Trophoblast cell (in vitro differentiated cells and primary cell): ENCODE measurements at regions not wholly inside any gene's neighbourhood (a gene's known extent, or its start where the extent isn't known, plus 50 kb on each side); places are given as distances from the start of the nearest gene placed in this dataset.

Experiments
- DNase-seq, 2 donors: peaks; one replicate each; pipeline ENCODE4 v3.0.0-alpha.2; 2016
- H2AFZ ChIP-seq: 2 replicates; pipeline ENCODE4 v1.6.1; 2013; ENCODE audit warnings: low read length, moderate library complexity, mild to moderate bottlenecking; ENCODE audit not compliant: insufficient read depth, poor library complexity
- H2AK5ac ChIP-seq: 2 replicates; pipeline ENCODE4 v1.6.1; 2013; ENCODE audit warnings: mild to moderate bottlenecking, low read length
- H2BK120ac ChIP-seq: 2 replicates; pipeline ENCODE4 v1.6.1; 2013; ENCODE audit warnings: low read length, mild to moderate bottlenecking, moderate library complexity; ENCODE audit not compliant: insufficient read depth, poor library complexity
- H2BK12ac ChIP-seq: 2 replicates; pipeline ENCODE4 v1.6.1; 2013; ENCODE audit warnings: mild to moderate bottlenecking, low read length, moderate library complexity
- H2BK5ac ChIP-seq: 2 replicates; pipeline ENCODE4 v1.6.1; 2013; ENCODE audit warnings: low read length, low read depth, moderate library complexity, mild to moderate bottlenecking; ENCODE audit not compliant: poor library complexity
- H3K14ac ChIP-seq: 2 replicates; pipeline ENCODE4 v1.6.1; 2013; ENCODE audit warnings: mild to moderate bottlenecking, low read length
- H3K18ac ChIP-seq: 2 replicates; pipeline ENCODE4 v1.6.1; 2013; ENCODE audit warnings: mild to moderate bottlenecking, low read length
- H3K23ac ChIP-seq: 2 replicates; pipeline ENCODE4 v1.6.1; 2013; ENCODE audit warnings: low read length
- H3K27ac ChIP-seq: 2 replicates; pipeline ENCODE4 v1.5.1; 2013; ENCODE audit warnings: low read depth, mild to moderate bottlenecking, inconsistent platforms, low read length, moderate library complexity
- H3K27me3 ChIP-seq: 2 replicates; pipeline ENCODE4 v1.6.1; 2013; ENCODE audit warnings: inconsistent platforms, mild to moderate bottlenecking, low read length, moderate library complexity; ENCODE audit not compliant: insufficient read depth
- H3K36me3 ChIP-seq, 2 experiments: 1 replicate in 1 of 2; 2 replicates in 1 of 2; pipeline ENCODE4 v1.6.1; 2013; ENCODE audit warnings: low read length in 2 of 2, mild to moderate bottlenecking in 2 of 2, moderate library complexity in 1 of 2; ENCODE audit not compliant: insufficient read depth in 2 of 2, control insufficient read depth in 1 of 2
- H3K4ac ChIP-seq: 2 replicates; pipeline ENCODE4 v1.6.1; 2013; ENCODE audit warnings: low read depth, mild to moderate bottlenecking, low read length, moderate library complexity
- H3K4me1 ChIP-seq, 2 experiments: 1 replicate in 1 of 2; 2 replicates in 1 of 2; pipeline ENCODE4 v1.6.1; 2013; ENCODE audit warnings: low read length in 2 of 2, mild to moderate bottlenecking in 2 of 2, moderate library complexity in 1 of 2; ENCODE audit not compliant: insufficient read depth in 2 of 2, control insufficient read depth in 1 of 2
- H3K4me2 ChIP-seq: 2 replicates; pipeline ENCODE4 v1.6.1; 2013; ENCODE audit warnings: inconsistent platforms, mild to moderate bottlenecking, low read length, moderate library complexity
- H3K4me3 ChIP-seq: 2 replicates; pipeline ENCODE4 v1.5.1; 2013; ENCODE audit warnings: mild to moderate bottlenecking, low read depth, low read length, inconsistent platforms
- H3K79me1 ChIP-seq: one replicate; pipeline ENCODE4 v1.6.1; 2013; ENCODE audit warnings: low read length
- H3K79me2 ChIP-seq: 2 replicates; pipeline ENCODE4 v1.6.1; 2013; ENCODE audit warnings: low read length, mild to moderate bottlenecking; ENCODE audit not compliant: control insufficient read depth, insufficient read depth, poor library complexity
- H3K9ac ChIP-seq: 2 replicates; pipeline ENCODE4 v1.6.1; 2013; ENCODE audit warnings: mild to moderate bottlenecking, low read length
- H3K9me3 ChIP-seq: 2 replicates; pipeline ENCODE4 v1.6.1; 2013; ENCODE audit warnings: low read depth, mild to moderate bottlenecking, control low read depth, inconsistent platforms, low read length; ENCODE audit not compliant: insufficient read depth
- H4K12ac ChIP-seq: 2 replicates; pipeline ENCODE4 v1.6.1; 2013; ENCODE audit warnings: low read depth, mild to moderate bottlenecking, low read length, moderate library complexity
- H4K8ac ChIP-seq: 2 replicates; pipeline ENCODE4 v1.6.1; 2013; ENCODE audit warnings: low read depth, mild to moderate bottlenecking, low read length, moderate library complexity
- H4K91ac ChIP-seq: one replicate; pipeline ENCODE4 v1.6.1; 2013; ENCODE audit warnings: low read depth, mild to moderate bottlenecking, low read length, moderate library complexity
- WGBS: extraction: QIAGEN DNeasy Blood & Tissue Kit; methylation state at CpG from one replicate; pipeline ENCODE4 v1.1.7; 2013; ENCODE audit warnings: missing lambda C conversion rate; ENCODE audit not compliant: insufficient read length, insufficient coverage; ENCODE audit errors: extremely low coverage; 5-methylcytosine and 5-hydroxymethylcytosine counted together

- Histone ChIP-seq H3K79me1 (no peaks in the 10 kb centered on the region), H3K27ac (no peak overlapping the region), H3K27me3 (no peaks in the 10 kb centered on the region), H3K4me2 (no peak overlapping the region), H3K36me3 (no peaks in the 10 kb centered on the region), H2BK5ac (no peak overlapping the region), H2AK5ac (no peak overlapping the region), H3K9me3 (no peaks in the 10 kb centered on the region), H3K9ac (no peak overlapping the region), H3K4ac (no peak overlapping the region), H3K23ac (no peak overlapping the region), H2BK12ac (no peak overlapping the region), H3K14ac (no peak overlapping the region), H3K18ac (no peak overlapping the region), H4K12ac (no peak overlapping the region), H3K4me3 (peak overlapping the region; percentile 50), H2BK120ac (no peak overlapping the region), H3K4me1 (no peaks in the 10 kb centered on the region), H4K8ac (no peak overlapping the region), H2AFZ (no peak overlapping the region), H3K79me2 (no peaks in the 10 kb centered on the region), H4K91ac (no peak overlapping the region)
- WGBS: no CpG with 5 or more reads among the region's 11 CpGs
- DNase-seq: no peak
Observed at GRCh38 chr16:86781046-86781445, 202.7 kb downstream of the FOXL1 start.

- H2BK120ac ChIP-seq: no peak overlapping the region
- H2BK12ac ChIP-seq: no peak overlapping the region
- no peaks in the 10 kb centered on the region for H3K9me3 ChIP-seq
- no peak for DNase-seq
- no peaks in the 10 kb centered on the region for H3K79me2 ChIP-seq
- no CpG with 5 or more reads among the region's 23 CpGs for WGBS
- H3K4ac ChIP-seq: no peak overlapping the region
- H3K79me1 ChIP-seq: no peaks in the 10 kb centered on the region
- no peaks in the 10 kb centered on the region for H3K4me1 ChIP-seq
- H3K9ac ChIP-seq: no peak overlapping the region
- no peaks in the 10 kb centered on the region for H3K36me3 ChIP-seq
- H2BK5ac ChIP-seq: no peak overlapping the region
- H3K4me2 ChIP-seq: no peak overlapping the region
- H3K23ac ChIP-seq: no peak overlapping the region
- no peak overlapping the region for H4K12ac ChIP-seq
- H3K27ac ChIP-seq: no peak overlapping the region
- no peak overlapping the region for H2AK5ac ChIP-seq
- H3K4me3 ChIP-seq: no peak overlapping the region
- H2AFZ ChIP-seq: no peak overlapping the region
- no peak overlapping the region for H4K91ac ChIP-seq
- H3K27me3 ChIP-seq: no peaks in the 10 kb centered on the region
- H4K8ac ChIP-seq: no peak overlapping the region
- H3K14ac ChIP-seq: no peak overlapping the region
- H3K18ac ChIP-seq: no peak overlapping the region
Observed at GRCh38 chr16:86783636-86784626, 205.6 kb downstream of the FOXL1 start.

DNA sequence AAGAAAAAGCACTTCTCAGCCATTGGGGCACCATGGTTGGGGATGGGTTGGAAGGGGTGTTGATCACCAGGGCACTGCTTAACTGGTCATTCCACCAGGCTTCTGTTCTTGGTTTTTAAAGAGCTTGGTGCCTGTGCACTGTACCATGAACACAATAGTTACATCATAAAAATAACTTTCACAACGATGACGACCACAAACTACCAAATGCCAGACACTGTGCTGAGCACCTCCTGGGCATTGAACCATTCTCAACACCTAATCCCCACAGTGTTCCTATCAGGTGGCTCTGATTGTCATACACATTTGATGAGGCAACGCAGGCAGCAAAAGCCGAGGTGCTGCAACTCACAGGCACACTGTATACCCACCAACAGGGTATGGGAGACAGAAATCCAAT, 208.0 kb downstream of the FOXL1 start:
- no peak overlapping the region for H4K91ac ChIP-seq
- H3K4me3 ChIP-seq: no peak overlapping the region
- H3K9ac ChIP-seq: no peak overlapping the region
- H3K9me3 ChIP-seq: no peaks in the 10 kb centered on the region
- WGBS: no CpG with 5 or more reads among the region's 4 CpGs
- no peak overlapping the region for H3K14ac ChIP-seq
- no peaks in the 10 kb centered on the region for H3K36me3 ChIP-seq
- no peak overlapping the region for H2AFZ ChIP-seq
- no peak overlapping the region for H4K12ac ChIP-seq
- no peak overlapping the region for H2BK12ac ChIP-seq
- H3K27ac ChIP-seq: no peak overlapping the region
- H2BK120ac ChIP-seq: no peak overlapping the region
- H3K4ac ChIP-seq: no peak overlapping the region
- H3K79me1 ChIP-seq: no peaks in the 10 kb centered on the region
- no peak overlapping the region for H2BK5ac ChIP-seq
- no peak for DNase-seq
- no peaks in the 10 kb centered on the region for H3K27me3 ChIP-seq
- H3K18ac ChIP-seq: no peak overlapping the region
- peaks cover 0 to 2% of the 10 kb centered on the region in 2 experiments for H3K4me1 ChIP-seq
- no peak overlapping the region for H4K8ac ChIP-seq
- H3K4me2 ChIP-seq: no peak overlapping the region
- H2AK5ac ChIP-seq: no peak overlapping the region
- no peak overlapping the region for H3K23ac ChIP-seq
- H3K79me2 ChIP-seq: no peaks in the 10 kb centered on the region

DNA sequence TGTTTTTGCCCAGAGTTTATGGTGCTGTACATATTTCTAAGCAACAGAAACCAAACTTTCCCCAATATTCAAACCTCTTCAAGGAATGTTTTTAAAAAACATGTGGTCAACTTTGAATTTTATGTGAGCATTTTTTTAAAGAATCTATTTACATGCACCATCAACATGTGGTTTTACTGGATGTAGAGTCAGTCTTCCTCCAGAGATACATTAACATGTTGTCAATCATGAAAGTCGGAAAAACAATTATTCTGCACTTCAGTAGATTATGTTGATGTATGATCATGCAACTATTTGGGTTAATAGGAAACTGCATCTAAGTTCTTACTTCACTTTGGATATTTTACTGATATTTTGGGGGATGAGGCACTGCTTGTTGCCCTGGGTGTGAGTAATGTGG, 208.6 kb downstream of the FOXL1 start:
- no peak overlapping the region for H3K4me2 ChIP-seq
- no peak overlapping the region for H2BK5ac ChIP-seq
- H3K27ac ChIP-seq: no peak overlapping the region
- H3K4ac ChIP-seq: no peak overlapping the region
- H3K14ac ChIP-seq: no peak overlapping the region
- H3K9me3 ChIP-seq: no peaks in the 10 kb centered on the region
- H3K79me2 ChIP-seq: no peaks in the 10 kb centered on the region
- no peaks in the 10 kb centered on the region for H3K79me1 ChIP-seq
- H3K36me3 ChIP-seq: no peaks in the 10 kb centered on the region
- H4K12ac ChIP-seq: no peak overlapping the region
- no peak overlapping the region for H3K9ac ChIP-seq
- DNase-seq: no peak
- H2BK120ac ChIP-seq: no peak overlapping the region
- no peak overlapping the region for H2AK5ac ChIP-seq
- H4K91ac ChIP-seq: no peak overlapping the region
- WGBS: no CpG with 5 or more reads among the region's 1 CpG
- peaks cover 1% of the 10 kb centered on the region for H3K27me3 ChIP-seq
- H3K18ac ChIP-seq: no peak overlapping the region
- H3K4me1 ChIP-seq: peaks cover 0 to 2% of the 10 kb centered on the region in 2 experiments
- no peak overlapping the region for H4K8ac ChIP-seq
- H2BK12ac ChIP-seq: no peak overlapping the region
- no peak overlapping the region for H3K23ac ChIP-seq
- H3K4me3 ChIP-seq: no peak overlapping the region
- no peak overlapping the region for H2AFZ ChIP-seq
